ENCODE measurements at regions not wholly inside any gene's neighbourhood (a gene's known extent, or its start where the extent isn't known, plus 50 kb on each side); places are given as distances from the start of the nearest gene placed in this dataset.

- WGBS, result 68% methylated on average over 5 of the region's 5 CpGs
Measured at GRCh38 chr2:107542314-107542740, 284.4 kb upstream of the RGPD4 start.

GRCh38 chr2:107543793-107544192 is 282.9 kb upstream of the RGPD4 start:
- intact Hi-C loops (cut with DNase I), result no loop called here
- TF ChIP-seq POLR2A (IDR thresholded peaks at IDR 0.05) (no peak), POLR2AphosphoS5 (IDR thresholded peaks at IDR 0.05) (no peak), CTCF (IDR thresholded peaks at IDR 0.05) (no peak)
- Histone ChIP-seq H3K36me3 (no peaks in the 10 kb centered on the region), H3K27ac (no peak overlapping the region), H3K4me1 (replicated peaks) (no peaks in the 10 kb centered on the region), H3K27me3 (replicated peaks; ENCODE audit: insufficient read depth) (no peaks in the 10 kb centered on the region), H3K9me3 (no peaks in the 10 kb centered on the region), H3K4me3 (no peak overlapping the region)
- no peak for DNase-seq (ENCODE audit: low spot score)
- 54% methylated on average over 3 of the region's 3 CpGs for WGBS

More at GRCh38 chr2:107542314-107542740, 284.4 kb upstream of the RGPD4 start:
- Histone ChIP-seq H3K4me1 (replicated peaks) (no peaks in the 10 kb centered on the region), H3K4me3 (no peak overlapping the region), H3K27ac (no peak overlapping the region), H3K27me3 (replicated peaks; ENCODE audit: insufficient read depth) (no peaks in the 10 kb centered on the region), H3K9me3 (no peaks in the 10 kb centered on the region), H3K36me3 (no peaks in the 10 kb centered on the region)
- no peak for DNase-seq (ENCODE audit: low spot score)
- intact Hi-C loops (cut with DNase I), result no loop called here
- no peak for TF ChIP-seq POLR2AphosphoS5 (IDR thresholded peaks at IDR 0.05)
- TF ChIP-seq POLR2A (IDR thresholded peaks at IDR 0.05), result no peak
- no peak for TF ChIP-seq CTCF (IDR thresholded peaks at IDR 0.05)

DNA sequence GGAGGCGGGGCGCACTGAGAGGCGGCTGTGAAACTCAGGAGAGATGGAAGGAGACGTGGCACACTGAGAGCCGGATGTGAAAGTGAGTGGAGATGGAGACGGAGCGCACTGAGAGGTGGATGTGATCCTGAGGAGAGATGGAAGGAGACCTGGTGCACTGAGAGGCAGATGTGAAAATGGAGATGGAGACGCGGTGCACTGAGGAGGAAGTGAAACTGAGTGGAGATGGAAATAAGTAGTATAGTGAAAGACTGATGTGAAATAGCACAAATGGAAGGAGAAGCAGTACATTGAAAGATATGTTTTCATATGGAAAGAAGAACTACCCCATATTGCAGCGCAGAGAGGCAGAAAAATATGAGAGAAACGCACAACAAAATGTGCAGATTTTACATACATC is 281.6 kb upstream of the RGPD4 start:
- Histone ChIP-seq H3K27me3 (replicated peaks; ENCODE audit: insufficient read depth) (no peaks in the 10 kb centered on the region), H3K36me3 (no peaks in the 10 kb centered on the region), H3K9me3 (no peaks in the 10 kb centered on the region), H3K4me3 (no peak overlapping the region), H3K4me1 (replicated peaks) (no peaks in the 10 kb centered on the region), H3K27ac (no peak overlapping the region)
- TF ChIP-seq POLR2A (IDR thresholded peaks at IDR 0.05) (no peak), CTCF (IDR thresholded peaks at IDR 0.05) (no peak), POLR2AphosphoS5 (IDR thresholded peaks at IDR 0.05) (no peak)
- no peak for DNase-seq (ENCODE audit: low spot score)
- 96% methylated on average over 11 of the region's 11 CpGs for WGBS
- intact Hi-C loops (cut with DNase I), result no loop called here

DNA sequence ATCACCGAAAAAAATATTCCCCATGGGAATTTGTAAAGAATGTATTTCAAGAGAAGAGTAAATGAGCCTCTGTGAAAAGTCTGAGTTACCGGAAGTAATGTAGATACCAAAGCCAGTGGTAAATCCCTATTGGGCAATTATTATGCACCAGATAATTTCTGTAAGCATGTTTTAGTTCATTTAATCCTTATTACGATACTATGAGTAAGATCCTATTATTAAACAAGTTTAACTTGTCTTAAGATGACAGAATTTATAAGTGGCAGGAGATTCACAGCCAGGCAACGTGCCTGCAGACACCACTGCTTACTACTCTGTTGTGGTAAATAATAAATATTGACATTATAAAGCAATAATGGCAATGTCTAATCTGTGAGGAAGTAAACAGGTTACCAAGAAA is 280.8 kb upstream of the RGPD4 start:
- no peaks in the 10 kb centered on the region for H3K9me3 ChIP-seq
- no peak overlapping the region for H3K4me3 ChIP-seq
- DNase-seq (ENCODE audit: low spot score), result no peak
- intact Hi-C loops (cut with DNase I), result no loop called here
- no peaks in the 10 kb centered on the region for H3K27me3 ChIP-seq (replicated peaks; ENCODE audit: insufficient read depth)
- no peaks in the 10 kb centered on the region for H3K4me1 ChIP-seq (replicated peaks)
- TF ChIP-seq POLR2A (IDR thresholded peaks at IDR 0.05) (no peak), CTCF (IDR thresholded peaks at IDR 0.05) (no peak), POLR2AphosphoS5 (IDR thresholded peaks at IDR 0.05) (no peak)
- no peaks in the 10 kb centered on the region for H3K36me3 ChIP-seq
- 72% methylated on average over 4 of the region's 4 CpGs for WGBS
- H3K27ac ChIP-seq, result no peak overlapping the region

DNA sequence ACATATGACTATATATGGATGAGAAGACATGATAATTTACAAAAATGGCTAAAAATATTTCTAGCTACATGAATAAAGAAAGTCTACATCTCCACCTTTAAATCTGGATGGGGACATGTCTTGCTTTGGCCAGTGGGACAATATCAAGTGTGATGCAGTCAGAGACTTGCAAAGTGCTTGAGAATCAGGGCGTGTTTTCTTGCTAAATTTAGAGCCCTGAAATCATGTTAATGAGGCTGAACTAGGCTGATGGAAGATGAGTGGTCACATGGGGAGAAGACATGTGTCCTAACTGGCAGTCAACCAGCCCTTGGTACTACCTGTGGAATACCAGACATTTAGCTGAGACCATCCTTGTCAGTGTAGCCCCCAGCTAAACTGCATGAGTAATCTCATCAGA is 278.5 kb upstream of the RGPD4 start:
- WGBS, result 22% methylated on average over 1 of the region's 1 CpG
- TF ChIP-seq POLR2AphosphoS5 (IDR thresholded peaks at IDR 0.05) (no peak), POLR2A (IDR thresholded peaks at IDR 0.05) (no peak), CTCF (IDR thresholded peaks at IDR 0.05) (no peak)
- no peak overlapping the region for H3K27ac ChIP-seq
- no peak for DNase-seq (ENCODE audit: low spot score)
- intact Hi-C loops (cut with DNase I), result no loop called here
- H3K4me1 ChIP-seq (replicated peaks), result no peaks in the 10 kb centered on the region
- H3K36me3 ChIP-seq, result no peaks in the 10 kb centered on the region
- no peaks in the 10 kb centered on the region for H3K9me3 ChIP-seq
- H3K27me3 ChIP-seq (replicated peaks; ENCODE audit: insufficient read depth), result no peaks in the 10 kb centered on the region
- H3K4me3 ChIP-seq, result no peak overlapping the region
